ENCODE measurements at regions not wholly inside any gene's neighbourhood (a gene's known extent, or its start where the extent isn't known, plus 50 kb on each side); places are given as distances from the start of the nearest gene placed in this dataset.

GRCh38 chr4:54400188-54400587, 171.1 kb downstream of the PDGFRA start:
- Mint-ChIP-seq H3K9me3 (peaks cover 5% of the 10 kb centered on the region), H3K27me3 (ENCODE audit: insufficient read depth) (no peaks in the 10 kb centered on the region), H3K27ac (no peak overlapping the region), H3K36me3 (ENCODE audit: low read depth) (no peaks in the 10 kb centered on the region), H3K4me1 (peaks cover 2% of the 10 kb centered on the region), H3K4me3 (no peak overlapping the region)
- no peaks in the 10 kb centered on the region for H3K4me1 ChIP-seq (ENCODE audit: control insufficient read depth, insufficient read depth, low read length)
- H3K9ac ChIP-seq (ENCODE audit: extremely low read depth, low read length, poor library complexity, severe bottlenecking) = no peak overlapping the region
- H3K4me3 ChIP-seq (ENCODE audit: low read length) = no peak overlapping the region
- TF ChIP-seq CTCF (conservative IDR thresholded peaks at IDR 0.05) = no peak
- WGBS, 2 experiments (ENCODE audit: insufficient coverage in 1 of 2, insufficient read length in 1 of 2) = 81 to 89% methylated on average over 1 of the region's 1 CpG
- H3K27ac ChIP-seq (ENCODE audit: low read depth, low read length) = no peak overlapping the region
- DNase-seq = no peak
- H3K27me3 ChIP-seq (ENCODE audit: control insufficient read depth, insufficient read depth, low read length, poor library complexity, severe bottlenecking) = no peaks in the 10 kb centered on the region
- no peaks in the 10 kb centered on the region for H3K9me3 ChIP-seq (ENCODE audit: control insufficient read depth, low read length)
- no peaks in the 10 kb centered on the region for H3K36me3 ChIP-seq (ENCODE audit: control insufficient read depth, insufficient read depth, low read length)

- Histone ChIP-seq H3K9me3 (ENCODE audit: control insufficient read depth, low read length) (no peaks in the 10 kb centered on the region), H3K4me3 (ENCODE audit: low read length) (no peak overlapping the region), H3K27me3 (ENCODE audit: control insufficient read depth, insufficient read depth, low read length, poor library complexity, severe bottlenecking) (no peaks in the 10 kb centered on the region), H3K4me1 (ENCODE audit: control insufficient read depth, insufficient read depth, low read length) (no peaks in the 10 kb centered on the region), H3K36me3 (ENCODE audit: control insufficient read depth, insufficient read depth, low read length) (no peaks in the 10 kb centered on the region), H3K9ac (ENCODE audit: extremely low read depth, low read length, poor library complexity, severe bottlenecking) (no peak overlapping the region), H3K27ac (ENCODE audit: low read depth, low read length) (no peak overlapping the region)
- Mint-ChIP-seq H3K27me3 (ENCODE audit: insufficient read depth) (no peaks in the 10 kb centered on the region), H3K27ac (no peak overlapping the region), H3K4me1 (peaks cover 2% of the 10 kb centered on the region), H3K9me3 (peaks cover 3% of the 10 kb centered on the region), H3K36me3 (ENCODE audit: low read depth) (no peaks in the 10 kb centered on the region), H3K4me3 (no peak overlapping the region)
- TF ChIP-seq CTCF (conservative IDR thresholded peaks at IDR 0.05) = no peak
- WGBS, 2 experiments (ENCODE audit: insufficient coverage in 1 of 2, insufficient read length in 1 of 2) = 86 to 100% methylated on average over 1 to 2 of the region's 3 CpGs
- no peak for DNase-seq
Observed at GRCh38 chr4:54400802-54401201, 171.7 kb downstream of the PDGFRA start.

GRCh38 chr4:54402880-54403480, 173.9 kb downstream of the PDGFRA start:
- no peak overlapping the region for H3K4me3 ChIP-seq (ENCODE audit: low read length)
- Mint-ChIP-seq H3K36me3 (ENCODE audit: low read depth) (no peaks in the 10 kb centered on the region), H3K4me1 (peaks cover 2% of the 10 kb centered on the region), H3K9me3 (no peaks in the 10 kb centered on the region), H3K27ac (no peak overlapping the region), H3K4me3 (no peak overlapping the region), H3K27me3 (ENCODE audit: insufficient read depth) (no peaks in the 10 kb centered on the region)
- H3K27ac ChIP-seq (ENCODE audit: low read depth, low read length) = no peak overlapping the region
- WGBS, 2 experiments (ENCODE audit: insufficient coverage in 1 of 2, insufficient read length in 1 of 2) = 85 to 97% methylated on average over 4 to 15 of the region's 15 CpGs
- DNase-seq = no peak
- H3K36me3 ChIP-seq (ENCODE audit: control insufficient read depth, insufficient read depth, low read length) = no peaks in the 10 kb centered on the region
- H3K27me3 ChIP-seq (ENCODE audit: control insufficient read depth, insufficient read depth, low read length, poor library complexity, severe bottlenecking) = no peaks in the 10 kb centered on the region
- no peak for TF ChIP-seq CTCF (conservative IDR thresholded peaks at IDR 0.05)
- no peaks in the 10 kb centered on the region for H3K9me3 ChIP-seq (ENCODE audit: control insufficient read depth, low read length)
- no peaks in the 10 kb centered on the region for H3K4me1 ChIP-seq (ENCODE audit: control insufficient read depth, insufficient read depth, low read length)
- H3K9ac ChIP-seq (ENCODE audit: extremely low read depth, low read length, poor library complexity, severe bottlenecking) = no peak overlapping the region

Measured in endodermal cell (in vitro differentiated cells).